HepG2 (cell line): ENCODE measurements at regions not wholly inside any gene's neighbourhood (a gene's known extent, or its start where the extent isn't known, plus 50 kb on each side); places are given as distances from the start of the nearest gene placed in this dataset.

Source experiments
- ATAC-seq: fragments of 200-7000 bp; cut with Tn5 transposase; 3 replicates; pipeline ENCODE4 v1.9.1; 2020; ENCODE audit warnings: mild to moderate bottlenecking, moderate library complexity
- BruUV-seq: library from RNA; stranded (reverse); fragments of 400-500 nt; replicated peaks from 2 replicates; lab custom pipeline; 2021; lab: Mats Ljungman, UMichigan
- CTCF ChIA-PET: fragments of 300-600 bp; formaldehyde crosslinking; extraction: SDS; loops from one replicate; lab custom pipeline; 2021; ENCODE audit warnings: low total read pairs, inconsistent platforms, low intra/inter-chr PET ratio; lab: Yijun Ruan, JAX
- POLR2A ChIA-PET: fragments of 350-600 bp; sonication (Branson Sonifier 250); formaldehyde crosslinking; loops from one replicate; lab custom pipeline; 2020; ENCODE audit warnings: antibody characterized with exemption, inconsistent platforms; lab: Yijun Ruan, JAX
- DNase-seq: peaks from one replicate; pipeline ENCODE4 v3.0.0-alpha.2; 2015; ENCODE audit warnings: low spot score
- FAIRE-seq: peaks from 3 replicates; lab custom pipeline; 2011; peaks lifted over from hg19 to GRCh38; lab: Jason Lieb, UNC
- H2AFZ ChIP-seq: one replicate; pipeline ENCODE4 v1.6.1; 2011; ENCODE audit warnings: low read length, inconsistent platforms
- H3K27ac ChIP-seq: fragments of 300-600 bp; 3 replicates; pipeline ENCODE4 v1.8.0; 2011; ENCODE audit warnings: mixed run types, mild to moderate bottlenecking, mixed read lengths, low read length, inconsistent platforms; ENCODE audit not compliant: insufficient read depth; ENCODE audit errors: extremely low read length
- H3K27me3 ChIP-seq, 2 experiments: fragments of 200-600 bp in 1 of 2; 2 replicates in 1 of 2; 3 replicates in 1 of 2; pipeline versions ENCODE4 v1.6.0 to v1.8.0; 2011; ENCODE audit warnings: low read length in 2 of 2, mild to moderate bottlenecking in 2 of 2, moderate library complexity in 2 of 2, inconsistent platforms in 1 of 2; ENCODE audit not compliant: insufficient read depth in 2 of 2, control insufficient read depth in 1 of 2
- H3K36me3 ChIP-seq, 2 experiments: fragments of 200-600 bp in 1 of 2; replicated peaks in 1 of 2; 2 replicates in 1 of 2; 3 replicates in 1 of 2; pipeline versions ENCODE4 v1.5.1 to v1.8.0; 2011; ENCODE audit warnings: low read length in 2 of 2, inconsistent platforms in 1 of 2; ENCODE audit not compliant: insufficient read depth in 2 of 2, control insufficient read depth in 1 of 2
- H3K4me1 ChIP-seq: 2 replicates; pipeline ENCODE4 v1.5.1; 2012; ENCODE audit warnings: low read length, inconsistent platforms; ENCODE audit not compliant: insufficient read depth
- H3K4me2 ChIP-seq: 2 replicates; pipeline ENCODE4 v1.6.0; 2011; ENCODE audit warnings: low read depth, low read length, inconsistent platforms
- H3K4me3 ChIP-seq, 3 experiments: fragments of 200-600 bp in 1 of 3; sonication (generic), shearing (Covaris generic) in 1 of 3; replicated peaks in 1 of 3; 2 replicates each; pipeline ENCODE4 v1.5.1; 2011 to 2016; ENCODE audit warnings: low read length in 3 of 3, inconsistent platforms in 2 of 3, low read depth in 2 of 3, mild to moderate bottlenecking in 2 of 3, control low read depth in 1 of 3, mixed read lengths in 1 of 3; ENCODE audit not compliant: insufficient read depth in 1 of 3
- H3K79me2 ChIP-seq: one replicate; pipeline ENCODE4 v1.6.1; 2011; ENCODE audit warnings: low read length, inconsistent platforms; ENCODE audit not compliant: insufficient read depth
- H3K9ac ChIP-seq: 2 replicates; pipeline ENCODE4 v1.6.0; 2011; ENCODE audit warnings: mild to moderate bottlenecking, low read depth, low read length, inconsistent platforms; ENCODE audit not compliant: insufficient read depth
- H3K9me3 ChIP-seq: 2 replicates; pipeline ENCODE4 v1.5.1; 2012; ENCODE audit warnings: mild to moderate bottlenecking, low read length
- H4K20me1 ChIP-seq: 2 replicates; pipeline ENCODE4 v1.6.0; 2011; ENCODE audit warnings: inconsistent platforms, mild to moderate bottlenecking, low read length, moderate library complexity; ENCODE audit not compliant: insufficient read depth
- CAMTA2 ChIP-seq: sonication (generic); formaldehyde crosslinking; IDR thresholded peaks from 2 replicates; pipeline ENCODE4 v1.4.0; 2020; ENCODE audit warnings: mild to moderate bottlenecking, missing genetic modification reagents, borderline replicate concordance
- ESRRA ChIP-seq: sonication (generic); formaldehyde crosslinking; IDR thresholded peaks from 2 replicates; pipeline ENCODE4 v1.5.1; 2020; ENCODE audit warnings: mild to moderate bottlenecking, low read depth, missing genetic modification reagents
- HNF4G ChIP-seq, 2 experiments: sonication (generic) in 1 of 2; formaldehyde crosslinking in 1 of 2; IDR thresholded peaks; 2 replicates each; pipeline versions ENCODE4 v1.4.0 to v1.6.1; 2011 to 2020; ENCODE audit warnings: borderline replicate concordance in 2 of 2, low read depth in 2 of 2, mild to moderate bottlenecking in 2 of 2, low read length in 1 of 2, missing genetic modification reagents in 1 of 2, moderate library complexity in 1 of 2
- JUNB ChIP-seq: sonication (generic); formaldehyde crosslinking; IDR thresholded peaks from 2 replicates; pipeline ENCODE4 v1.8.0; 2022; ENCODE audit warnings: missing genetic modification reagents, mild to moderate bottlenecking, borderline replicate concordance
- KAT7 ChIP-seq: IDR thresholded peaks from 2 replicates; pipeline ENCODE4 v1.6.1; 2018; ENCODE audit warnings: borderline replicate concordance, missing compliant biosample characterization
- MZF1 ChIP-seq: sonication (generic); formaldehyde crosslinking; IDR thresholded peaks from 2 replicates; pipeline ENCODE4 v1.8.1; 2023; ENCODE audit warnings: mild to moderate bottlenecking, missing genetic modification reagents, borderline replicate concordance
- RFX1 ChIP-seq: fragments of 450-650 bp; IDR thresholded peaks from 2 replicates; pipeline ENCODE4 v1.6.1; 2017
- STAT5B ChIP-seq: sonication (generic); formaldehyde crosslinking; IDR thresholded peaks from 2 replicates; pipeline ENCODE4 v1.4.0; 2020; ENCODE audit warnings: missing genetic modification reagents
- TBX3 ChIP-seq: fragments of 450-650 bp; IDR thresholded peaks from 2 replicates; pipeline ENCODE4 v1.6.1; 2017; ENCODE audit warnings: antibody characterized with exemption, mild to moderate bottlenecking, inconsistent platforms, borderline replicate concordance
- TERF1 ChIP-seq: sonication (generic); formaldehyde crosslinking; IDR thresholded peaks from 2 replicates; pipeline ENCODE4 v1.8.0; 2022; ENCODE audit warnings: mild to moderate bottlenecking, missing genetic modification reagents, moderate library complexity
- WIZ ChIP-seq: sonication (generic); formaldehyde crosslinking; IDR thresholded peaks from 2 replicates; pipeline ENCODE4 v1.5.1; 2020; ENCODE audit warnings: mild to moderate bottlenecking, missing genetic modification reagents
- ZFP37 ChIP-seq: sonication (generic); formaldehyde crosslinking; IDR thresholded peaks from 2 replicates; pipeline ENCODE4 v1.4.0; 2020; ENCODE audit warnings: missing genetic modification reagents, borderline replicate concordance
- ZFP82 ChIP-seq: sonication (generic); formaldehyde crosslinking; IDR thresholded peaks from 2 replicates; pipeline ENCODE4 v1.5.1; 2020; ENCODE audit warnings: mild to moderate bottlenecking, missing genetic modification reagents, borderline replicate concordance
- ZNF20 ChIP-seq: sonication (generic); formaldehyde crosslinking; IDR thresholded peaks from 2 replicates; pipeline ENCODE4 v1.4.0; 2020; ENCODE audit warnings: mild to moderate bottlenecking, moderate library complexity, missing genetic modification reagents
- ZNF547 ChIP-seq: sonication (generic); formaldehyde crosslinking; IDR thresholded peaks from 2 replicates; pipeline ENCODE4 v1.5.1; 2020; ENCODE audit warnings: mild to moderate bottlenecking, missing genetic modification reagents
- ZNF607 ChIP-seq: sonication (generic); formaldehyde crosslinking; IDR thresholded peaks from 2 replicates; pipeline ENCODE4 v1.5.1; 2020; ENCODE audit warnings: missing genetic modification reagents, mild to moderate bottlenecking, borderline replicate concordance
- ZNF710 ChIP-seq: sonication (generic); formaldehyde crosslinking; IDR thresholded peaks from 2 replicates; pipeline ENCODE4 v1.5.0; 2020; ENCODE audit warnings: mild to moderate bottlenecking, missing genetic modification reagents, borderline replicate concordance
- WGBS: methylation state at CpG from one replicate; pipeline ENCODE4 v1.1.6; 2017; ENCODE audit warnings: low lambda C conversion rate; 5-methylcytosine and 5-hydroxymethylcytosine counted together
- in situ Hi-C: cut with HindIII; loops from 2 replicates; pipeline ENCODE4 v1.10.0; 2017; ENCODE audit warnings: low pct_unique_long_range_greater_than_20kb; ENCODE audit not compliant: extremely low pct_ligation_motif_present
- intact Hi-C: fragments of 100-400 bp; cut with micrococcal nuclease; formaldehyde crosslinking; loops from one replicate; pipeline ENCODE4 v1.10.0; 2022; ENCODE audit not compliant: unreplicated experiment
- TF ChIP-seq, protein P1 (sequence below): IDR thresholded peaks from 2 replicates; pipeline ENCODE4 v1.6.1; 2016; ENCODE audit warnings: missing genetic modification reagents, missing compliant biosample characterization
- TF ChIP-seq, protein P2 (sequence below): fragments of 450-650 bp; IDR thresholded peaks from 2 replicates; pipeline ENCODE4 v1.6.1; 2017; ENCODE audit warnings: mild to moderate bottlenecking

DNA sequence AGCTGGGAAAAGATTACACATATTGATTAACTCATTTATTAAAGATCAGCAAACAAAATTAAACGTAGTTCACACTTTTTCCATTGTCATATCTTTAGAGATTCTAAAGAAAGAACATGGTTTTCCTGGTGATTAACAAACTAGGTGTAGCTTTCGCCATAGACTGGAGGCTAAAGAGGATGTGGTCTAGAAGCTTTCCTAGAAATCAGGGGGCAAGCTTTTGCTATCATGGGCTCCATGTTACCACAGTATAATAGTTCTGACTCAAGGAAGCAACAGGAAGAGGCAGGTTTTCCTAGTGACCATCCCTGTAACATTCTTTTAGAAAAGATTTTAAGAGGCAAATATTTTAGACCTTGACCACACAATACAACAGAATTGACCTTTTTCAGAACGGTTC is 232.7 kb downstream of the METTL4 start (continued):
- no peak for TF ChIP-seq ESRRA (CRISPR knock-in tag)
- no peak for TF ChIP-seq HNF4G (IDR thresholded peaks at IDR 0.05; ENCODE audit: borderline replicate concordance, low read depth, low read length)
- no peak for TF ChIP-seq HNF4G (CRISPR knock-in tag; IDR thresholded peaks at IDR 0.05; ENCODE audit: borderline replicate concordance, low read depth)
- TF ChIP-seq, protein P1, sequence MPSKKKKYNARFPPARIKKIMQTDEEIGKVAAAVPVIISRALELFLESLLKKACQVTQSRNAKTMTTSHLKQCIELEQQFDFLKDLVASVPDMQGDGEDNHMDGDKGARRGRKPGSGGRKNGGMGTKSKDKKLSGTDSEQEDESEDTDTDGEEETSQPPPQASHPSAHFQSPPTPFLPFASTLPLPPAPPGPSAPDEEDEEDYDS (CRISPR knock-in tag), result no peak
- no peak for TF ChIP-seq KAT7
- TF ChIP-seq TBX3, result no peak
- TF ChIP-seq ZFP37, result no peak
- TF ChIP-seq JUNB (CRISPR knock-in tag), result no peak
- TF ChIP-seq, all 625 proteins: peak for 0

- CTCF ChIA-PET, result no interaction called here
- no peaks in the 10 kb centered on the region for H3K9me3 ChIP-seq
- H3K36me3 ChIP-seq, result no peaks in the 10 kb centered on the region
- ATAC-seq (no peak), FAIRE-seq (no peak), DNase-seq (no peak)
- no peaks in the 10 kb centered on the region for H4K20me1 ChIP-seq
- WGBS, result 33% methylated on average over 4 of the region's 4 CpGs
- no peak overlapping the region for H3K4me3 ChIP-seq
- no peaks in the 10 kb centered on the region for H3K79me2 ChIP-seq
- BruUV-seq, result no TSS peak
- no peaks in the 10 kb centered on the region for H3K4me1 ChIP-seq
- H3K27me3 ChIP-seq, result no peaks in the 10 kb centered on the region
- H2AFZ ChIP-seq, result no peak overlapping the region
- in situ Hi-C loops (loop anchor here (25.0 kb wide), 1 partner anchor 197 kb away; no protein-coding TSS in a partner anchor), intact Hi-C loops (no loop called here)
- no peak overlapping the region for H3K27ac ChIP-seq
- no peak overlapping the region for H3K9ac ChIP-seq
- H3K4me2 ChIP-seq, result no peak overlapping the region
- POLR2A ChIA-PET, result no interaction called here
- TF ChIP-seq ZNF607 (no peak), ZNF547 (CRISPR knock-in tag) (no peak), STAT5B (CRISPR knock-in tag) (no peak), MZF1 (CRISPR knock-in tag) (no peak), ZNF20 (CRISPR knock-in tag) (no peak), TERF1 (CRISPR knock-in tag) (no peak), WIZ (no peak), CAMTA2 (CRISPR knock-in tag) (no peak), RFX1 (no peak), ZNF710 (no peak), ZFP82 (CRISPR knock-in tag) (no peak)
- TF ChIP-seq, protein P2, sequence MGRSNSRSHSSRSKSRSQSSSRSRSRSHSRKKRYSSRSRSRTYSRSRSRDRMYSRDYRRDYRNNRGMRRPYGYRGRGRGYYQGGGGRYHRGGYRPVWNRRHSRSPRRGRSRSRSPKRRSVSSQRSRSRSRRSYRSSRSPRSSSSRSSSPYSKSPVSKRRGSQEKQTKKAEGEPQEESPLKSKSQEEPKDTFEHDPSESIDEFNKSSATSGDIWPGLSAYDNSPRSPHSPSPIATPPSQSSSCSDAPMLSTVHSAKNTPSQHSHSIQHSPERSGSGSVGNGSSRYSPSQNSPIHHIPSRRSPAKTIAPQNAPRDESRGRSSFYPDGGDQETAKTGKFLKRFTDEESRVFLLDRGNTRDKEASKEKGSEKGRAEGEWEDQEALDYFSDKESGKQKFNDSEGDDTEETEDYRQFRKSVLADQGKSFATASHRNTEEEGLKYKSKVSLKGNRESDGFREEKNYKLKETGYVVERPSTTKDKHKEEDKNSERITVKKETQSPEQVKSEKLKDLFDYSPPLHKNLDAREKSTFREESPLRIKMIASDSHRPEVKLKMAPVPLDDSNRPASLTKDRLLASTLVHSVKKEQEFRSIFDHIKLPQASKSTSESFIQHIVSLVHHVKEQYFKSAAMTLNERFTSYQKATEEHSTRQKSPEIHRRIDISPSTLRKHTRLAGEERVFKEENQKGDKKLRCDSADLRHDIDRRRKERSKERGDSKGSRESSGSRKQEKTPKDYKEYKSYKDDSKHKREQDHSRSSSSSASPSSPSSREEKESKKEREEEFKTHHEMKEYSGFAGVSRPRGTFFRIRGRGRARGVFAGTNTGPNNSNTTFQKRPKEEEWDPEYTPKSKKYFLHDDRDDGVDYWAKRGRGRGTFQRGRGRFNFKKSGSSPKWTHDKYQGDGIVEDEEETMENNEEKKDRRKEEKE, result no peak
Measured at GRCh38 chr18:2340335-2340734, 231.0 kb downstream of the METTL4 start.
